ENCODE measurements at regions not wholly inside any gene's neighbourhood (a gene's known extent, or its start where the extent isn't known, plus 50 kb on each side); places are given as distances from the start of the nearest gene placed in this dataset.

DNA sequence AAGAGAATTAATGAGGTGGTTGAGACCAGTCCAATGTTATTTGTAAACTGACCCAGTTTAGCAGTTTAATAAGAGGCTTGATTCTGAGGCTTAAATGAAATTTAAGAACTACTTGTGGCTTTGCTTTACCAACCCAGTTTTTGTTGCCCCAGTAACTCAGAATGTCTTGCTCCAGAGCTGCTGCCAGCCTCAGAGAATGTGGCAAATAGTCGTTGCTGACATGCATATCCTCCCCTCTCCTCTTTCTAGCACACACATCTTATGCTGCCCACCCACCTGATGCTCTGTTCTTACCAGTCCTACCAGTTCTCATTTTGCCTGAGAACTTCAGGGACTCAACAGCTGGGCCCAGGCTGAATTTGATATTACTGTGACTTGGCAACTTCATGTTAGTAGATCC is 92.4 kb upstream of the TSC22D2 start:
- Mint-ChIP-seq H3K27ac (no peak overlapping the region), H3K36me3 (no peaks in the 10 kb centered on the region), H3K9me3 (no peaks in the 10 kb centered on the region), H3K27me3 (peaks cover 29% of the 10 kb centered on the region), H3K4me1 (no peaks in the 10 kb centered on the region), H3K4me3 (no peak overlapping the region)
- ATAC-seq, result no peak

DNA sequence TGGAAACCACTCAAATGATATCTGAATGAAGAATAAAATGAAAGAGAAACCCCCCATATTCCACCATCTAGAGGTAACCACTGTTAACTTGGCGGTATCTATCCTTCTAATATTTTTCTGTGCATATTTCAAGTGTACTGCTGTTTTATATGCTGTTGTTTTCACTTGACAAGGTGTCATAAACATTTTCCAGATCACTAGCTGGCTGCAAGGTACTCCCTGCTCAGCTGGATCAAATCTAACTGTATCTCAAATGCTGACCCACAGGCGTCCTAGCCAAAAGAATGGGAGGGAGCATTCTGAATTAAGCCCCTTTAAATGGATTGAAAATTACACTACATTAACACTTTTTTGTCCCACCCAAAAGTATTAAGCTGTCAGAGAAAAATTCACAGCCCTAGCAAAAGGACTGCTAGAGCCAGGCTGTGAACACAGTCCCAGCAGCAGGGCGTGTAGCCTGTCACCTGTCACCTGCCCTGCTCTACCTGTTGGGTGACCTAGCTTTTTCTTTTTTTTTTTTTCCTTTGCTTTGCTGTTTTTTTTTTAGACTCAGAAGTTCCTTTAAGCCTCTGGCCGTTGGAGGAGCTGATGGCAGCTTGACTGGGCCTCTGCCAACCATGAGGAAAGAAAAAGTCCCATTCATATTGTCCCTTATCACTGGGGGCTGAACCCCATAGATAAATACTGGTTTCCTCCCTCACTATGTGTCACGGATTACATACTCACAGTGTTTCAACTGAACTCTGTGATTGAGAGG is 93.7 kb upstream of the TSC22D2 start:
- Mint-ChIP-seq H3K9me3 (no peaks in the 10 kb centered on the region), H3K4me1 (no peaks in the 10 kb centered on the region), H3K27me3 (peaks cover 40% of the 10 kb centered on the region), H3K36me3 (no peaks in the 10 kb centered on the region), H3K27ac (no peak overlapping the region), H3K4me3 (no peak overlapping the region)
- no peak for ATAC-seq

DNA sequence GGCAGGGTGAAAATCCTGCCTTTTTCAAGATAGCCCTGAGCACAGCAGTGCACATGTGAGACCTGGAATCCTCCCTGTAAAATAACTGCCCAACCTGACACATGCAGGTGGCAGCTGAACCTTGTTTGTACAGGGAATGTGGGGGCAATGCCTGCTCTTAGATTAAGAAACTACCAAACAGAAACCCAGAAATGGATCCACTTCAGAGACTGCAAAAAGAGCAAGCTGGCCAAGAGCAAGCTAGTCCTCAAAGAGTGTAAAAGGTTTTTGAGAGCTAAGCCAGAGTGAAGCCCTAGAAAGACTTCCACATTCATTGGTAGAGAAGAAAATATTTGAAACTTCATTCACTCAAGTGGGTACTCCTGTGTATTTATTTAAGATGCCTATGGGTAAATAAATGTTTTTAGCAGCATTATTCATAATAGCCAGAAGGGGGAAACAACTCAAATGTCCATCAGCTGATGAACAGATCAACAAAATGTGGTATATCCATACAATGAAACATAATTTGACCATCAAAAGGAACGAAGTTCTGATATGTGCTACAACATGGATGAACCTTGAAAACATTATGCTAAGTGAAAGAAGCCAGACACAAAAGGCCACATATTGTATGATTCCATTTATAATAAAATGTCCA is 96.0 kb upstream of the TSC22D2 start:
- Mint-ChIP-seq H3K27me3 (peaks cover 51% of the 10 kb centered on the region), H3K27ac (no peak overlapping the region), H3K4me3 (no peak overlapping the region), H3K36me3 (no peaks in the 10 kb centered on the region), H3K9me3 (no peaks in the 10 kb centered on the region), H3K4me1 (no peaks in the 10 kb centered on the region)
- ATAC-seq, result no peak

DNA sequence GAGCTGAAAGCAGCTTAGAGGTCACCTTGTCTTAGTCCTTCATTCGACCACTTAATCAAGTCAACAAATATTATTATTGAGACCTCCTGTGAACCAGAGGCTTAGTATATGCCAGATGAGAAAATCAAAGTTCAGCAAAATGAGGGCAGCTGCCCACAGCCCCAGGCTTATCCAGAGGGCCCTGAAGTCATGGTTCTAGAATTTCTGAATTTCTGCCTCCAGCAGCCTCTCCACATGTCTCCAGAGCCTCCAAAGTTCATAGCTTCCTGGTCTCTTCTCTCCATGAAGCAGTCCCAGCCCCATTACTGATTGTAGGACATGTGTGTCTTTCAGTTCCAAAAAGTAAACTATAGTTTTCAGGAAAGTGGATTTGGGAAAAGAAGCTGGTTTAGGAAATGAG is 96.9 kb upstream of the TSC22D2 start:
- Mint-ChIP-seq H3K27ac (no peak overlapping the region), H3K27me3 (peaks cover 45% of the 10 kb centered on the region), H3K9me3 (no peaks in the 10 kb centered on the region), H3K4me1 (no peaks in the 10 kb centered on the region), H3K4me3 (no peak overlapping the region), H3K36me3 (no peaks in the 10 kb centered on the region)
- ATAC-seq, result no peak

DNA sequence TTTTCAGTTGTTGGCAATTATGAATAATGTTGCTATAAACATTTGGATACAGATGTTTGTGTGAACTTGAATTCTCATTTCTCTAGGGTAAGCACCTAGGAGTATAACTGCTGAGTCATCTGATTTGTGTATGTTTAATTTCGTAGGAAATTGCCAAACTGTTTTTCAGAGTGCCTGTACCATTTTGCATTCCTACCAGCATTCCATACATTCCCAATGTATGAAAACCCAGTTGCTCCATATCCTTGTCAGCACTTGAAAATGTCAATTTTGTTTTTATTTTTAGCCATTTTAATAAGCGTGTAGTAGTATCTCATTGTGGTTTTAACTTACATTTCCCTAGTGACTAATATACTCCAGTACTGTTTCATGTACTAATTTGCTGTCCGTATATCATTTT is 98.5 kb upstream of the TSC22D2 start:
- no peak overlapping the region for H3K4me3 Mint-ChIP-seq
- H3K9me3 Mint-ChIP-seq, result no peaks in the 10 kb centered on the region
- H3K27me3 Mint-ChIP-seq, result peaks cover 49% of the 10 kb centered on the region
- H3K36me3 Mint-ChIP-seq, result no peaks in the 10 kb centered on the region
- ATAC-seq, result no peak
- H3K27ac Mint-ChIP-seq, result no peak overlapping the region
- no peaks in the 10 kb centered on the region for H3K4me1 Mint-ChIP-seq

DNA sequence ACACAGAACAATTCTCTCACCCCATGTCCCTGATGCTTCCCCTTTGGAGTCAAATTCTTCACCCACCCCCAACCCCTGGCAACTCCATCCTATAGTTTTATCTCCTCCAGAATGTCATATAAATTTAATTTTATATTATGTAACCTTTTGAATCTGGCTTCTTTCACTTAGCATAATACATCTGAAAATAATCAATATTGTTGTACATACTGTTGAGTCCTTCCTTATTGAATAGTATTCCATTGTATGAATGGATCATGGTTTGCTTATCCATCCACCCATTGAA is 98.9 kb upstream of the TSC22D2 start:
- no peak overlapping the region for H3K27ac Mint-ChIP-seq
- peaks cover 49% of the 10 kb centered on the region for H3K27me3 Mint-ChIP-seq
- no peaks in the 10 kb centered on the region for H3K36me3 Mint-ChIP-seq
- no peak overlapping the region for H3K4me3 Mint-ChIP-seq
- no peaks in the 10 kb centered on the region for H3K9me3 Mint-ChIP-seq
- no peak for ATAC-seq
- H3K4me1 Mint-ChIP-seq, result no peaks in the 10 kb centered on the region

DNA sequence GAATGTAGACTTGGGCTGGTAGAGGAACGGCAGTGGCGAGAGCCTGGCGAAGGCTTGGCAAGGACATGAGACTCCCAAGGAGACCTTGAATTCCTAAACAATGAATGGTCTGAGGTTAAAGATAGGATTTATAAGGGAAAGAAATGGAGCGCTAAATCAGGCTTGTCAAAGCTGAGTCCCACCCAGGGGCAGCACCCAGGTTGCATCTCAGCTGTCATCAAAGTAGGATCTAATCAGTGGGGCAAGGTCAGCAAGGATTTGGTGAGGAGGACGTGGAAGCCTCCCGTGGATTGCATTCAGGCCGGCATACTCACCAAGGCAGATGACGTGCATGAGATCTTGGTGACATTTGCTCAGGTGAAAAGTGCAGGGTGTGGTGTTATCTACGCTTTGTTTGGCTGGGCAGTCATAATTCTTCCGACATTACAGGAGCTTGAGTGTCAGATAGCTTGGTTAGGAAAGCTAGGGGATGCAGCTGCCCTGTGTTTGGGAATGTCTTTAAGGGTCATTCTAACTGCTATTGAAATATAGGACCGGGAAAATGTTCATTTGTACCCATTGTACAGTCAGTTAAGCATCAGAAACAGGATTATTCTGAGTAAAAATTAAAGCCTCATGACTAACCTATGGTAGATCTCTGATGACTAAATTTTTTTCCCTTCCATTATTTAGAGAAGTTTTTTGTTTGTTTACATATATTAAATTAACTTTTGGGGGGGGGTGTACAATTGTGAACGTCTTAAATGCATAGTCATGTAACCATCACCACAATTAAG is 99.4 kb upstream of the TSC22D2 start:
- no peak for ATAC-seq
- Mint-ChIP-seq H3K27me3 (peaks cover 49% of the 10 kb centered on the region), H3K4me3 (no peak overlapping the region)

DNA sequence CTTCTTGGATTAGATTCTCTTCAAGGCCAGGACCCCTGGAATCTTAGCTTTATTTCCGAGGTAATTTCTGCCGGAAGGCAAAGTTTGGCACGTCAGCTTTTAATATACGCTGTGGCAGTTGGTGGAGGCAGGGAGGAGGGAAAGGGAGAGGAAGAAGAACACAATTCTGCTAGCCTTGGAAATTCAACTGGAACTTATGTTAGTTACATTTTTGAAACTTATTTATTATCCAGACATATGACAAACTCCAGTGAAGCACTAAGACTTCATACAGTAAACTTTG is 100.1 kb upstream of the TSC22D2 start:
- H3K4me1 Mint-ChIP-seq, result no peaks in the 10 kb centered on the region
- no peak overlapping the region for H3K27ac Mint-ChIP-seq
- no peaks in the 10 kb centered on the region for H3K36me3 Mint-ChIP-seq
- H3K4me3 Mint-ChIP-seq, result no peak overlapping the region
- H3K27me3 Mint-ChIP-seq, result peaks cover 50% of the 10 kb centered on the region
- no peak for ATAC-seq
- no peaks in the 10 kb centered on the region for H3K9me3 Mint-ChIP-seq

More for the DNA sequence above, 99.4 kb upstream of the TSC22D2 start:
- H3K36me3 Mint-ChIP-seq, result no peaks in the 10 kb centered on the region
- no peaks in the 10 kb centered on the region for H3K9me3 Mint-ChIP-seq
- no peaks in the 10 kb centered on the region for H3K4me1 Mint-ChIP-seq
- no peak overlapping the region for H3K27ac Mint-ChIP-seq

DNA sequence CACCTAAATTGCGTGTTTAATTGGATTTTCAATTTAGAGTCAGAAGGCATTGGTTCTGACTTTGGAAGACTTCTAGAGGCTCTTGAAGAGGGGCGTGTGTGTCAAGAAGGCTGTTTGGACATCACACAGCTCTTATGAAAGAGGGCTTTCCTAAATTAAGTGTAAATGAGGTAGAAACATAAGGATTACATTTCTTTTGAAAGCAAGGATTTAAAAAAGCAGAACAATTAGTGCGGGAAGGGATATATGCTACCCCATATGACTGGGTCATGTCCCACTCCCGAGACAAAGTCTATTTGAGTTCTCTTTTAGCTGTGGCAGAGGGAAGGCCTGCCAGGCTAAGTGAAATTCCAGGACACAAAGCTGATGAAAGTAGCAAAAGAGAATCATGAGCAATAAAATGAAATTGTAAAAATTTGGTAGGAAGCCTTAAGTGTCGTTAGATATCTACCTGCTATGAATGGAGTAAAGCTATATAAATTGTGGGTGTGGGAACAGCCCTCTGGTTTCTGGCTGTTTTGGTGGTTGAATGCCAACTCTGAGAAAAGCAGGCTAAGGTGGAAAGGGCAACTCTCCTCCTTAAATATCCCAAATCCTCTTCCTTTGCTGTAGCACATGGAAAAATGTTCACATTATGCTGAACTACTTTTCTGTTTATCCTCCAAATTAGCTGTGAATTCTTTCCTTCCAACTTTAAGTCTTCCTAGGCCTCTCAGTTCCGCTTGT is 100.6 kb upstream of the TSC22D2 start:
- no peaks in the 10 kb centered on the region for H3K36me3 Mint-ChIP-seq
- ATAC-seq, result no peak
- no peak overlapping the region for H3K27ac Mint-ChIP-seq
- H3K27me3 Mint-ChIP-seq, result peaks cover 55% of the 10 kb centered on the region
- no peak overlapping the region for H3K4me3 Mint-ChIP-seq
- no peaks in the 10 kb centered on the region for H3K9me3 Mint-ChIP-seq
- no peaks in the 10 kb centered on the region for H3K4me1 Mint-ChIP-seq

DNA sequence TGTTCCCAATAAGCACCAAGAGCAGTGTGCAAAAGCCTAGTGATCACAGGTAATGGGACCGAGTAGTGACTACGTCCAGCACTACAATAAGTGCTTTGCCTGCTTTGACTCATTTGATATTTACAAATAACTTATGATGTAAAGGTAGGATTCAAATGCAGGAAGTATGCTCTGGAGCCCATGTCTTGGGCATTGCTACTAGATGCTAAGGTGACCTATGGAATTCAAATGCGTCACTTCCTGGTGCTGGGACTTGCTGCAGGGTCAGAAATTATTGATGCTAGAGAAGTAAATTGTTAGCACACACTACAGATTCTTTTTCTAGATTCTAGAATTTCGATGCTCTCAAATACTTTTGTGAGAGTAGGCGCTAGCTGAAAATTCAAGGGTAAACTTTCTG is 101.2 kb upstream of the TSC22D2 start:
- H3K4me1 Mint-ChIP-seq, result no peaks in the 10 kb centered on the region
- no peaks in the 10 kb centered on the region for H3K36me3 Mint-ChIP-seq
- H3K9me3 Mint-ChIP-seq, result no peaks in the 10 kb centered on the region
- H3K27ac Mint-ChIP-seq, result no peak overlapping the region
- H3K4me3 Mint-ChIP-seq, result no peak overlapping the region
- no peak for ATAC-seq
- peaks cover 61% of the 10 kb centered on the region for H3K27me3 Mint-ChIP-seq

DNA sequence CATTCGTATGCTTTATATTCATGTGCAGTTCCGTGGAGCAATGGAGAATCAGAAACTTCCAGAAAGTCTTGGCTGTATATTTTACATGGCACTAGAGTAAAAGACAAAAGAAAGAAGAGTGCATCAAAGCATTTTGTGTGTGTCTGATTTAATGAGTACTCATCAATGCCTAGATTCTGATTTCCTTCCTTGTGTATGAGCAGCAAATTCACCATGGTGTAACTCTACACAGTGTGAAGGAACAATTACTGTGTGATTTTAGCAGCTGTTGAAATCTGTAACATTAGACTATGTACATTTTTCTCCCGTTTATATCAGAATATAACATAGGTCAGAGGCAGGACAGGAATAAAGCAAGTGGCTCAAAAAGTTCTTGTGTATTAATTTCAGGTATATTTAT is 102.0 kb upstream of the TSC22D2 start:
- no peak for ATAC-seq
- peaks cover 62% of the 10 kb centered on the region for H3K27me3 Mint-ChIP-seq

DNA sequence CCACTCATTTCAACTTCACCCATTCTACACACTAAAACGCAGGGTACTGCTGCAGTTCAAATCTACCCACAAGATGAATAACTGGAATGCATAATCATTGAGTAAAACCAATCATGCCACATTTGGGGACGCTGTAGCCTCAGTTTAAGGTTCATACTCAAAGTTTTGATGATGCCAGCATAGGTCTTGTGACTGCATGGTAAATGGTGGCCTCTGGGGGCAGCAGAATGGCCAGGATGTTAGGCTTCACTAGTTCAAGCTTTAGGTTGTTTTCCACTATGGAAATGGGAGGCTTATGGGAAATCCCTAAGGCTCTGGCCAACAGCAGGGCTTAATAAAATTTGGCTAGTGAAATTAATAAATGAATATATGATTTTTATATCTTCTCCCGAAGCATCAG is 104.3 kb upstream of the TSC22D2 start:
- Mint-ChIP-seq H3K36me3 (no peaks in the 10 kb centered on the region), H3K27me3 (peaks cover 51% of the 10 kb centered on the region), H3K9me3 (no peaks in the 10 kb centered on the region), H3K4me3 (no peak overlapping the region), H3K4me1 (no peaks in the 10 kb centered on the region), H3K27ac (no peak overlapping the region)
- peak; percentile 34 for ATAC-seq

More for the DNA sequence above, 102.0 kb upstream of the TSC22D2 start:
- Mint-ChIP-seq H3K9me3 (no peaks in the 10 kb centered on the region), H3K36me3 (no peaks in the 10 kb centered on the region), H3K27ac (no peak overlapping the region), H3K4me3 (no peak overlapping the region), H3K4me1 (no peaks in the 10 kb centered on the region)

DNA sequence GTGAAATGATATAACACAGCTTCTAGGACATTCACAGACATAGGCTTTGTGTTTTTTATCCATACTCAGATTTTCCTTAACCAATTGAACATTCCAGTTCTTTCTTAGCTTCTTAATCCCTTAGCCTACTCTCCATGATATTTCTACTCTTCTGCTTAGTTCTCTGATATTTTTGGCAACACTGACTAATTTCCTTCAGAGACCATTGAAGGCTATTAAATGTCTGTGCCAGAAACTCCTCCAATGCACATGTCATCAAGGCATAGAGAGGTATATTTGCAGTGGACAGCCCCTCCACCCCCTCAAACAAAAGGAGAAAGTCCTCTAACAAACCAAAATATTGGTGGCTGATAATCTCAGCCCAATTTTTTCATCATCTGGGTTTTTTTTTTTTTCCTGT is 105.9 kb upstream of the TSC22D2 start:
- Mint-ChIP-seq H3K36me3 (no peaks in the 10 kb centered on the region), H3K27ac (no peak overlapping the region), H3K27me3 (peaks cover 41% of the 10 kb centered on the region), H3K4me3 (no peak overlapping the region), H3K9me3 (no peaks in the 10 kb centered on the region), H3K4me1 (no peaks in the 10 kb centered on the region)
- ATAC-seq, result no peak

DNA sequence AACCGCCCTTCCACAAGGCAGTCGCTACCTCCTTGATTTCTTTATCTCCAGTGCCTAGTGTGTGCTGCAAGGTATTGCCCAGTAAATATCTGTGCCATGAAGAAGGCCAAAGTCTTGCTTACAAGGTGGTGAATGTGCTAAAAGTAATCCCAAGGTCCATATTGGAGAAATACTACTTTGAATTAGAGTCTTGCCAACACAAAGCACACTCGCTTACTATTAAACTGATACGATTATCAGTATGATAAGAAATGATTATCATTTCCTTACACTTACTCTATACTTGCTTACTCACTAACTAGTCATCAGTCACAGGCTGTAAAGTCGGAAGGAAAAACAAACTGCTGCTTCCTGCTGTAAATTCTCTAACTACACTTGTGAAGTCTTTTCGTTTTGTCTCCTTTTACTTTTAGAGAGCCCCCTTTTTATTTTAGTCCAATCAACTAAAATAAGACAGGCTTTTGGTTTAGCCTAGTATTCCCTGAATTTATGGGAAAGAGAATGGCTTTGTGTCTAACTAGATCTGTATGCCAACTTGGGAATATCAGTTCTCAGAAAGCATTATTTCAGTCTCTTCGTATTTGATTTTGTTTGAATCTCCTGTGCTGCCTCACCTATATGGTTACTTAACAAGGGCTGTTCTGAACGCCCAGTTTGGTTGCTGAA is 107.1 kb upstream of the TSC22D2 start:
- no peaks in the 10 kb centered on the region for H3K4me1 Mint-ChIP-seq
- H3K27ac Mint-ChIP-seq, result no peak overlapping the region
- ATAC-seq, result no peak

DNA sequence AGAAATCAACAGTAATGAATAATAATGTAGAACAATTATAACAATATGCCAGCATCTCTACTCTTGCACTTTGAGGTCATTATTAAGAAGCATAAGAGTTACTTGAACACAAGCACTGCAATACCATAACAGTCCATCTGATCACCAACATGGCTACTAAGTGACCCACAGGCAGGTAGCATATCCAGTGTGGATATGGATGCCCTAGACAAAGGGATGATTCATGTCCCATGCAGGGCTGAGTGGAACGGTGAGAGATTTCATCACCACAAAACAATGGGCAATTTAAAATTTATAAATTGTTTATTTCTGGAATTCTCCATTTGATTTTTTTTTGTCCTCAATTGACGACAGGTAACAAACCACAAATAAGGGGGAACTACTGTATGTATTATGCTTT is 107.7 kb upstream of the TSC22D2 start:
- Mint-ChIP-seq H3K27ac (no peak overlapping the region), H3K4me3 (no peak overlapping the region), H3K36me3 (no peaks in the 10 kb centered on the region), H3K9me3 (no peaks in the 10 kb centered on the region), H3K4me1 (no peaks in the 10 kb centered on the region), H3K27me3 (peaks cover 39% of the 10 kb centered on the region)
- no peak for ATAC-seq

More for the DNA sequence above, 107.1 kb upstream of the TSC22D2 start:
- Mint-ChIP-seq H3K36me3 (no peaks in the 10 kb centered on the region), H3K9me3 (no peaks in the 10 kb centered on the region), H3K27me3 (peaks cover 41% of the 10 kb centered on the region), H3K4me3 (no peak overlapping the region)
